Hematopoietic multipotent progenitor cell treated with erythropoietin and hydrocortisone succinate and interleukin-3 and kit ligand, for 6 days (in vitro differentiated cells): ENCODE measurements at regions not wholly inside any gene's neighbourhood (a gene's known extent, or its start where the extent isn't known, plus 50 kb on each side); places are given as distances from the start of the nearest gene placed in this dataset.

Experiments used
- DNase-seq: peaks from one replicate; pipeline ENCODE4 v3.0.0-alpha.2; 2015

GRCh38 chr12:105761075-105761474 lies 377.7 kb downstream of the NUAK1 start:
- no peak for DNase-seq

- no peak for DNase-seq
These were observed 374.4 kb downstream of the NUAK1 start for GRCh38 chr12:105764216-105764835.

- no peak for DNase-seq
These were observed 373.4 kb downstream of the NUAK1 start for GRCh38 chr12:105765053-105766014.

DNA sequence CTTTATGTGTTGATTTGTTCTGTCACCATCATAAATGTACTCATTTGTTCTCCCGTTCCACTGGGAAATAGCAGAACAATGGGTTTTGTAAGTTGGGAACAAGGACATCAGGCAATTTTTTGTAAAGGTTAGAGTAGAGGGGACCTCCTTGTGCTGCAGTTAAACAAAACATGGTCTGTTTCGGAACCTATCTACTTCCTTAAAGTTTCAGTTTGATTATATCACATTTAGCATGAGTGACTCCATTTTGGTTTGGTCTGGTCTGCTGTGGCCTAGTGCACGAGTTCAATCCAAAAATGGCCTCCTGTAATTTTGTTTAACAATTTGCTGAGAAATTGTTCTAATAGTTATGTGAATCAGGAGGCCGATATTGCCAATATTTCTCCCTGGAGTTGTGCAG lies 372.7 kb downstream of the NUAK1 start:
- DNase-seq, result no peak

GRCh38 chr12:105769486-105769885 lies 369.3 kb downstream of the NUAK1 start:
- DNase-seq, result no peak

GRCh38 chr12:105773471-105773870 lies 365.3 kb downstream of the NUAK1 start:
- no peak for DNase-seq

- no peak for DNase-seq
These were observed 364.7 kb downstream of the NUAK1 start for GRCh38 chr12:105774037-105774436.

DNA sequence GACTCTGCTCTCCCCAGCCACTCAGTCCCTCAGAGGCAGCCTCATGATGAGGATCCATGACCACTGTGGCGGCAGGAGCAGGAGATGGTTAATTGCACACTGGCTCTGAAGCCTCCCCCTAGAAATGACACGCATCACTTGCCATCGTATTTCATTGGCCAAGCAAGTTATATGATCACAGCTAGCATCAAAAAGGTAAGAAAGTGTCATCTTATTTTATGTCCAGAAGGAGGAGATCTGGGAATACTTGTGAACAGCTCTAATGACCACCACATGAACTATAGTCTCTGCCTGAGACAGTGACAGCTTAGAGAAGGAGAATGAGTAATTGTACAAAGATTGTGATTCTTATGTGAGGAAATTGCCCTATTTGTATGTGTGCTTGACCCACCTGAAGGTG lies 363.4 kb downstream of the NUAK1 start:
- no peak for DNase-seq

DNA sequence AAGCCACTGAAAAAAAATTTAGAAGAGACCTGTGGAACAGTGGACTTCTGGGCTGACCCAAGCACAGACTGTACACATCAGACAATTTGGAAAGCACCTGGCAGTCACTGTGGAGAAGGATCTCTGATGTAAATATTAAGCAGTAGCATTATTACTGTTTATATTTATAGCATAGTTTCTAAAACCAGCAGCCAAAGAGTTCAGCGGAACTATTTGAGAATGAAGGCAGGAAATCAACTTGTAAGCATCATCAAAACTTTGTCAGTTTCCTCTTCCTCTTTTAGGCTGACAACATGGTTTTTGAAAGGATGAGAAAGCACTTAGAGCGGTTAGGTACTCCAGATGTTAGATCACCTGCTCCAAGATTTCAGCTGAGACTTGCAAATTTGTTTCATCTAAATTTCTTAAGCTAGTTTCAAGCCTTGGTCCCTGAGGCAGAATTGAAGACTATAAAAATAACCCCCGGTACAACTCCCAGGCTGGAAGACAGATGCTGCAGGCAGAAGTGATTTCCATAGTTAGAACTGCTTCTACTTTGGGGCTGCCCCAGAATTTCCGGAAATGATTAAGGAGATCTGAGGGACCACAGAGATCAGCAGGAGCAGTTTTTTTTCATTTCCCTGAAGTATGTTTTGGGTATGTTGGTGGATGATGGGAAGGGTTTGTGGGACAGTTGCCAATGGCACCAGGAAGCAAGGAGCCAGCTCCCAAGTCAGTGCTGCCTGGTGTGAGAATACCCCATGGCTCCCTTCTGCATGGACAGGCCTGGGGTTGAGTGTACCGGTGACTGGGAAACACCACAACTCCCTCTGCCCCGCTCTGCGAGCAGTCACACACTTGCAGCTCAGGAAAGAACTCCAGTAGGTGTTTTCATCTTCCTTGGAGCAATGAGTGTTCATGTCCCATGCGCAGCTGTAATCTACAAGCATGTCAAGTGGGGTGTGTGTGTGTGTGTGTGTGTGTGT lies 354.5 kb downstream of the NUAK1 start:
- DNase-seq, result peak; percentile 12

DNA sequence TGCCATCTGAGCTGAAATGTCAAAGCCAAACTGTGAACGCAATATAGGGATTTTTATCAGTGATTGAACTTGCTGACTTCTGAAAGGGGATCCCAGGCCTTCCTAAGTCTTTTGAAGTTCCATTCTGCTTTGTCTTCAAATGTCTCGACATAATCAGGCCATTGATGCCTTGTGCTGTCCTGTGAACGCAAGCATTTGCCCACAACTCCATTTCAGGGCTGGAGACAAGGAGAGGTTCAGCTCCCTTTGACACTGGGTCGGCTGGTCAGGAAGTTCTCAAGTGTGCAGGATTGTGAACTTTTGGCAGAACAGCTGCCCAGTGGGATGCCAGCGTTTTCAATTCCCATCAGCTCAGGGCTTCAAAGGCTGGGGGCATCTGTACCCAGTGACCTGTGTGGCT lies 345.3 kb downstream of the NUAK1 start:
- DNase-seq, result no peak

DNA sequence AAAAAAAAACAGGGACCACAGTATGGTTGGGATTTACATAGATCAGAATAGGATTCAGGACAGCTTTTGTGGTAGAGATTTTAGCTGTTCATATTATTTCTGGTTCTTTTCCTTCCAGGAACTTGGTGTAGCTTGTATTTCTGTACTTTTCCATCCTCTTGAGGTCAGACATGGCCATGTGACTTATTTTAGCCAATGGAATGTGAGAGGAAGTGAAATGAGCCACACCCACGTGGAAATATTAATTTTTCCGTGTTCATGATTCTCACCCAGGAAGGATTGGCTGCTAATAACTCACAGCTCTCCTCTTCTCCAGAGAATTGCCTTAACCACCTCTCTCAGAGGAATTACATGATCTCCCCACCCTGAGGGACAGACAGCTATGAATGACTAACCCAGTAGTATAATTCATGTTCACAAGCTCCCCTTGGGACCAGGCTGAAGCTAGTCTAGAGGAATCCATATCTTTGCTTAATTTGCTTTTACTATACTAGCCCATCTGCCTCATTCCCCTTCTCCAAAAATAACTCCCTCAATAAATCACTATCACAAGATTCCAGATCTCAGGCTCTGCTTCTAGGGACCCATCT lies 340.4 kb downstream of the NUAK1 start:
- no peak for DNase-seq

GRCh38 chr12:105799103-105799502 lies 339.7 kb downstream of the NUAK1 start:
- no peak for DNase-seq

- DNase-seq, result no peak
These were observed 337.4 kb downstream of the NUAK1 start for GRCh38 chr12:105801351-105801750.

DNA sequence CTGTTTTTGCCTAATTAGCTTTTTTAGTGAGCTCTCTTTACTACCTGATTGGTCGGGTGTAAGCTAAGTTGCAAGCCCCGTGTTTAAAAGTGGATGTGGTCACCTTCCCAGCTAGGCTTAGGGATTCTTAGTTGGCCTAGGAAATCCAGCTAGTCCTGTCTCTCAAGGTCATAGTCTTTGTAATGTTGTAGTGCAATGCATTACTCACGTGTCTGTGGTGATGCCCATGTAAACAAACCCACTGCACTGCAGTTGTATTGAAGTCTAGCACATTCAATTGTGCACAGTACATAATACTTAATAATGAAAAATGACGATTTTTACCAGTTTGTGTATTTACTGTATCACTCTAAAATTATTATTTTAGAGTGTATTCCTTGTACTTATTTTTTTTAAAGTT lies 335.5 kb downstream of the NUAK1 start:
- DNase-seq, result no peak

DNA sequence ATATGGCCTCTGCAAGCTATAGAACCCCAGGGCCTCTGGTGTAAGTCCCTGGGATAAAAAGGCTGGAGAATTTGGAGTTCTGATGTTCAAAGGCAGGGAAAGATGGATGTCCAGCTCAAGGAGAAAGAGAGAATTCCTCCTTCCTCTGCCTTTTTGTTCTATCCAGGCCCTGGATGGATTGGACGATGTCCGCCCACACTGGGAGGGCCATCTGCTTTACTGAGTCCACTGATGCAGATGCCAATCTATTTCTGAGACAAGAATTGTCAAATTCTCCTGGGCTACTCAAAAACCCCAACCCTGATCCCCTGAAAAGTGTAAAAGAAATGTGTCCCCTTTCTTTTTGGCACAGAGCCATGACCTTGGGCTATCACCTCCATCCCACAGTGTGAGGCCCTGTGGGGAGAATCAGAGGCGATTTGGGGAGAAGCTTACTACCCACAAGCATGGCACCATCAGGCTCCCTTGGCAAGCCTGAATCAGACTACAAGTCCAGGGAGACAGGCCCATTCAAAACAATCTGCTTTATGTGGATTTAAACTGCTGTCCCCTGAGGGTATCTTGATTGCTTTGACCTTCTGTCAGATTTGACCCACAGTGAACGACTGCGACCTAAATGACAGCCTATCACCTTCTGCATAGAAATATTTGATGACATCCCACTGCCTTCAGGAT lies 334.0 kb downstream of the NUAK1 start:
- no peak for DNase-seq

DNA sequence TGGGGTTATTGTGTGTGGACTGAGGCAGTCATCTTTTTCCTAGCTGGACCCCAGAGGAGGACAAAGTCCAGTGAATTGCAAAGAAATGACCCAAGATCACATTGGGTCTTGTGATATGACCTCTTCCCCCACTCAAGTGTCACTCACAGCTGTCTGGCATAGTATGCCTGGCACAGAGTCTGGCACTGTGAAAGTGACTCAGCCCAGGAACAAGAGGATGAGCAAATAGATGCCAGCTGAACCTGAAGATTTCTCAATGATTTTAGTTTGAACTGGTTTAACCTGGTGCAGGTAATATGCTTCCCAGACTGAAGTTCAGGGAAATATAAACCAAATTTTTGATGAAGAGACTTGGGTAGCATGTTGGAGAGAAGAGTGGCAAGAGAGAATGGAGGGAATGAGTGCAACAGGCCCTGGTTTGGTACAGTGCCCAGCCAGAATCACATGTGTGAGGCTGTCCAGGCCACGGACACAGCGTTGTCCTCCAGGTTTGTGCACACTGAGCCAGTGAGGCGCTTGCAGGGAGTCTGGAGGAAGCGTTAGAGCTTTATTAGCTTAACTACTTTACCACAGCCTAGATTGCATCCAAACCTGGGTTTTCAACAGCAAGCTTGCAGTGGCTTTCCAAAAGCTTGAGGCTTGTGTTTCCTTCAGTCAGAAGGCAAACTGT lies 332.9 kb downstream of the NUAK1 start:
- no peak for DNase-seq

GRCh38 chr12:105806400-105806770 lies 332.4 kb downstream of the NUAK1 start:
- DNase-seq, result no peak

DNA sequence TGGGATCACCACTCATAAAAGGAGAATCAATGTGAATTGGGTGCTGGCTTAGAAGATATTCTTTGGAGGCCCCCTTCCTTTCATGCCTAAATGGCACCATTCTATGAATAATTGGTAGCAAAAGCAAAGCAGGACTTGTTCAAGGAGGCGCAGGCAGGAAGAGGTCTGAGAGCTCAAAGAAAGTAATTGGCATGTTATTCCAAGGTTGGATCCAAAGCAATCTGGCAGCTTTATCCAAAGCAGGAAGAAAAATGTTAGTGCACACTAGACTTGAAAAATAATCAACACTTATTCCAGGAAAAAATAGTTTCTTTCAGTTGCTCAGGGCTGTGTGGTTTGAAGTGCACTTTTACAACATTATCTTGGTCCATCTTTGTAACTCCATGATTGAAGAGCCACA lies 326.4 kb downstream of the NUAK1 start:
- DNase-seq, result no peak

- DNase-seq, result no peak
These were observed 325.6 kb downstream of the NUAK1 start for GRCh38 chr12:105813201-105813600.

DNA sequence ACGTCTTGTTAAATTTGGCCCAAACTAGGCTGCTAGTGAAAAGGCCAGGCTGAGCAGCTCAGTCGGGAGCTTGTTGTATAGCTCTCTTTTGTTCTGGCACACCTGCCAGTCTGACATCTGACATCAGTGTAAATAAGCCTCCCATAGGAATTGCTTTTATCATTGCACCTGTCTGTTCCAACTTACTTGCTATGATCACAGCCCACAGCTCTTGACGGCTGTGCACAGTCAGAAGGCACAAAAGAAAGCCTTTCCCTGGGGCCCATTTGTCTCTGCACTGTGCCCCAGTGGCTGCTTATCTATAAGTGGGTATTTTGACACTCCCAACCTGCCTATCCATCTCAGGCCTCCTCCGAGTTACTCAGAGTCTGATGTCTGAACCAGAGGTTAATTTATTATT lies 324.5 kb downstream of the NUAK1 start:
- no peak for DNase-seq

DNA sequence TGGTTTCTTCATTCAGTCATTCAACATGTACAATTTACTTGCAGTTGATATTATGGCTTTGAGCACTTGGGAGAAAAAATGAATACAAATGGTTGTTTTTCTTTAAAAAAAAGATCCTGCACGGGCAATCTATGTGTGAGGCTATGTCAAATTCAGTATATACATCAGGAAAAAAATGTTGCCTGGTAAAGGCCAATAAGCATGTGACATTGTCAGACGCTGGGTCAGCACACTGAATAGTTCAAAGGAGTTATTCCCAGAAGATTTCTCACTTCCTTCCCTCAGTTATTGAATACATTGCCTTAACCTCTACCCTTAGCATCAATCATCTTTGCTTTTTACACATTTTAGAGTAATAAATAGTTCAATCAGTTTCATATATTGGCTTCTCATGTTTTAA lies 319.2 kb downstream of the NUAK1 start:
- no peak for DNase-seq
